Osteoblast (primary cell): ENCODE measurements at regions not wholly inside any gene's neighbourhood (a gene's known extent, or its start where the extent isn't known, plus 50 kb on each side); places are given as distances from the start of the nearest gene placed in this dataset.

Experiments used
- DNase-seq: peaks from one replicate; pipeline ENCODE4 v3.0.0; 2011; ENCODE audit warnings: low spot score, mixed read lengths; ENCODE audit not compliant: insufficient read length; ENCODE audit errors: missing footprints
- H2AFZ ChIP-seq: 2 replicates; pipeline ENCODE4 v1.6.0; 2011; ENCODE audit warnings: mild to moderate bottlenecking, low read length
- H3K27ac ChIP-seq: 2 replicates; pipeline ENCODE4 v1.5.1; 2011; ENCODE audit warnings: mild to moderate bottlenecking, low read depth, low read length, moderate library complexity
- H3K27me3 ChIP-seq: 2 replicates; pipeline ENCODE4 v1.6.0; 2012; ENCODE audit warnings: mild to moderate bottlenecking, control low read depth, inconsistent platforms, low read length, moderate library complexity; ENCODE audit not compliant: insufficient read depth
- H3K36me3 ChIP-seq: 2 replicates; pipeline ENCODE4 v1.5.1; 2011; ENCODE audit warnings: mild to moderate bottlenecking, low read length, control low read depth, moderate library complexity; ENCODE audit not compliant: insufficient read depth
- H3K4me1 ChIP-seq: 2 replicates; pipeline ENCODE4 v1.5.1; 2011; ENCODE audit warnings: mild to moderate bottlenecking, low read length, control low read depth, moderate library complexity; ENCODE audit not compliant: insufficient read depth
- H3K4me2 ChIP-seq: 2 replicates; pipeline ENCODE4 v1.6.0; 2011; ENCODE audit warnings: mild to moderate bottlenecking, low read length; ENCODE audit not compliant: insufficient read depth
- H3K4me3 ChIP-seq: fragments of 200-600 bp; sonication (generic); 3 replicates; pipeline ENCODE4 v1.5.1; 2012; ENCODE audit warnings: mild to moderate bottlenecking, low read length, inconsistent platforms; ENCODE audit not compliant: insufficient read depth
- H3K79me2 ChIP-seq: 2 replicates; pipeline ENCODE4 v1.6.0; 2012; ENCODE audit warnings: mild to moderate bottlenecking, low read length, control low read depth, inconsistent platforms; ENCODE audit not compliant: insufficient read depth
- H3K9me3 ChIP-seq: 2 replicates; pipeline ENCODE4 v1.5.1; 2011; ENCODE audit warnings: low read depth, low read length, control low read depth
- H4K20me1 ChIP-seq: 2 replicates; pipeline ENCODE4 v1.6.0; 2012; ENCODE audit warnings: mild to moderate bottlenecking, low read length, control low read depth; ENCODE audit not compliant: insufficient read depth
- CTCF ChIP-seq: IDR thresholded peaks from 2 replicates; pipeline ENCODE4 v1.5.1; 2011; ENCODE audit warnings: mild to moderate bottlenecking, low read depth, low read length, moderate library complexity; ENCODE audit errors: extremely low read depth

GRCh38 chr5:9716838-9717281 is 86.7 kb upstream of the TAS2R1 start:
- Histone ChIP-seq H3K27me3 (no peaks in the 10 kb centered on the region), H3K4me2 (peak overlapping the region; percentile 12), H3K27ac (peak overlapping the region; percentile 55), H3K4me1 (peaks cover 23% of the 10 kb centered on the region), H3K79me2 (no peaks in the 10 kb centered on the region), H3K4me3 (peak overlapping the region; percentile 23), H2AFZ (peak overlapping the region; percentile 32), H3K36me3 (no peaks in the 10 kb centered on the region), H3K9me3 (no peaks in the 10 kb centered on the region), H4K20me1 (no peaks in the 10 kb centered on the region)
- DNase-seq, result peak; percentile 75
- no peak for TF ChIP-seq CTCF

GRCh38 chr5:9715891-9716335 is 85.8 kb upstream of the TAS2R1 start:
- no peaks in the 10 kb centered on the region for H3K79me2 ChIP-seq
- peak; percentile 83 for DNase-seq
- H3K36me3 ChIP-seq, result no peaks in the 10 kb centered on the region
- no peak for TF ChIP-seq CTCF
- H3K4me2 ChIP-seq, result peak overlapping the region; percentile 48
- no peaks in the 10 kb centered on the region for H4K20me1 ChIP-seq
- H3K27ac ChIP-seq, result peak overlapping the region; percentile 55
- H3K9me3 ChIP-seq, result no peaks in the 10 kb centered on the region
- H3K4me1 ChIP-seq, result peaks cover 23% of the 10 kb centered on the region
- H2AFZ ChIP-seq, result peak overlapping the region; percentile 71
- no peaks in the 10 kb centered on the region for H3K27me3 ChIP-seq
- peak overlapping the region; percentile 20 for H3K4me3 ChIP-seq

GRCh38 chr5:9713959-9714586 is 83.9 kb upstream of the TAS2R1 start:
- no peaks in the 10 kb centered on the region for H4K20me1 ChIP-seq
- no peak for DNase-seq
- no peaks in the 10 kb centered on the region for H3K36me3 ChIP-seq
- no peaks in the 10 kb centered on the region for H3K9me3 ChIP-seq
- H3K27ac ChIP-seq, result no peak overlapping the region
- peaks cover 23% of the 10 kb centered on the region for H3K4me1 ChIP-seq
- no peaks in the 10 kb centered on the region for H3K27me3 ChIP-seq
- no peak overlapping the region for H3K4me2 ChIP-seq
- no peak overlapping the region for H2AFZ ChIP-seq
- no peak for TF ChIP-seq CTCF
- H3K4me3 ChIP-seq, result no peak overlapping the region
- H3K79me2 ChIP-seq, result no peaks in the 10 kb centered on the region

GRCh38 chr5:9713356-9713755 is 83.2 kb upstream of the TAS2R1 start:
- TF ChIP-seq CTCF, result no peak
- peak overlapping the region; percentile 33 for H2AFZ ChIP-seq
- no peaks in the 10 kb centered on the region for H3K36me3 ChIP-seq
- peaks cover 23% of the 10 kb centered on the region for H3K4me1 ChIP-seq
- no peaks in the 10 kb centered on the region for H3K79me2 ChIP-seq
- H3K4me3 ChIP-seq, result no peak overlapping the region
- DNase-seq, result no peak
- no peak overlapping the region for H3K27ac ChIP-seq
- no peaks in the 10 kb centered on the region for H3K27me3 ChIP-seq
- no peaks in the 10 kb centered on the region for H4K20me1 ChIP-seq
- H3K9me3 ChIP-seq, result no peaks in the 10 kb centered on the region
- H3K4me2 ChIP-seq, result no peak overlapping the region
